Ovary (tissue), 3 donors: ENCODE measurements at regions not wholly inside any gene's neighbourhood (a gene's known extent, or its start where the extent isn't known, plus 50 kb on each side); places are given as distances from the start of the nearest gene placed in this dataset.

Experiments
- CTCF ChIP-seq, 3 donors: fragments of 450-650 bp in 2 of 3; fragments of 200-600 bp in 1 of 3; IDR thresholded peaks; one replicate each; pipeline versions ENCODE4 v1.5.1 to v1.8.0; 2016 to 2022; ENCODE audit warnings: antibody characterized with exemption in 3 of 3, mild to moderate bottlenecking in 1 of 3
- POLR2A ChIP-seq: fragments of 450-650 bp; IDR thresholded peaks from one replicate; pipeline ENCODE4 v1.6.1; 2017; ENCODE audit warnings: antibody characterized with exemption, mild to moderate bottlenecking, moderate library complexity
- donor health status: DM: no; HTN: no; CAD: no.

- no peak for TF ChIP-seq POLR2A
- TF ChIP-seq CTCF (IDR thresholded peaks at IDR 0.05) = no peak
Observed at GRCh38 chr17:5672141-5672540, 87.8 kb upstream of the NLRP1 start.
